Liver (tissue), 3 donors: ENCODE measurements at regions not wholly inside any gene's neighbourhood (a gene's known extent, or its start where the extent isn't known, plus 50 kb on each side); places are given as distances from the start of the nearest gene placed in this dataset.

Experiments used
- ATF3 ChIP-seq: IDR thresholded peaks from 2 replicates; pipeline ENCODE4 v1.6.1; 2016; ENCODE audit warnings: antibody characterized with exemption
- CTCF ChIP-seq: fragments of 150-350 bp; IDR thresholded peaks from 2 replicates; pipeline ENCODE4 v1.5.1; 2017; ENCODE audit warnings: improper control_type of control experiment, low read depth, low read length; ENCODE audit not compliant: missing input control
- EGR1 ChIP-seq, 2 donors: IDR thresholded peaks; 2 replicates each; pipeline ENCODE4 v1.6.1; 2016 to 2018; ENCODE audit warnings: antibody characterized with exemption in 2 of 2, low read depth in 2 of 2
- FOXA1 ChIP-seq: IDR thresholded peaks from 2 replicates; pipeline ENCODE4 v1.6.1; 2016; ENCODE audit warnings: antibody characterized with exemption
- JUND ChIP-seq, 2 donors: IDR thresholded peaks; 2 replicates each; pipeline ENCODE4 v1.6.1; 2016; ENCODE audit warnings: antibody characterized with exemption in 2 of 2
- MAX ChIP-seq: IDR thresholded peaks from 2 replicates; pipeline ENCODE4 v1.6.1; 2016; ENCODE audit warnings: antibody characterized with exemption
- NR2F2 ChIP-seq: IDR thresholded peaks from 2 replicates; pipeline ENCODE4 v1.6.1; 2016; ENCODE audit warnings: antibody characterized with exemption
- RAD21 ChIP-seq, 2 donors: IDR thresholded peaks; 2 replicates each; pipeline ENCODE4 v1.6.1; 2016; ENCODE audit warnings: antibody characterized with exemption in 2 of 2, mild to moderate bottlenecking in 2 of 2
- REST ChIP-seq: IDR thresholded peaks from 2 replicates; pipeline ENCODE4 v1.6.1; 2016; ENCODE audit warnings: antibody characterized with exemption, mild to moderate bottlenecking
- RXRA ChIP-seq, 2 donors: IDR thresholded peaks; 2 replicates each; pipeline ENCODE4 v1.6.1; 2017 to 2018; ENCODE audit warnings: antibody characterized with exemption in 2 of 2, mild to moderate bottlenecking in 1 of 2
- SP1 ChIP-seq: IDR thresholded peaks from 2 replicates; pipeline ENCODE4 v1.6.1; 2018; ENCODE audit warnings: antibody characterized with exemption, mild to moderate bottlenecking
- TAF1 ChIP-seq: conservative IDR thresholded peaks from 2 replicates; pipeline ENCODE4 v1.6.1; 2016; ENCODE audit warnings: antibody characterized with exemption, mild to moderate bottlenecking
- YY1 ChIP-seq: IDR thresholded peaks from 2 replicates; pipeline ENCODE4 v1.6.1; 2016; ENCODE audit warnings: antibody characterized with exemption, mild to moderate bottlenecking
- donor health status: healthy.
- donor health status: healthy.

GRCh38 chr2:82793711-82794435 lies 1665.2 kb downstream of the SUCLG1 start:
- no peak for TF ChIP-seq MAX
- no peak for TF ChIP-seq CTCF
- TF ChIP-seq ATF3, result no peak
- TF ChIP-seq REST, result no peak
- no peak for TF ChIP-seq RXRA (IDR thresholded peaks at IDR 0.05)
- TF ChIP-seq EGR1 (IDR thresholded peaks at IDR 0.05; ENCODE audit: low read depth in 2 of 2), result no peak
- TF ChIP-seq FOXA1, result no peak
- TF ChIP-seq JUND (IDR thresholded peaks at IDR 0.05), result no peak
- no peak for TF ChIP-seq YY1
- no peak for TF ChIP-seq NR2F2
- no peak for TF ChIP-seq TAF1
- no peak for TF ChIP-seq RAD21 (IDR thresholded peaks at IDR 0.05)
- TF ChIP-seq SP1, result no peak
